Endothelial cell of umbilical vein (primary cell): ENCODE measurements at regions not wholly inside any gene's neighbourhood (a gene's known extent, or its start where the extent isn't known, plus 50 kb on each side); places are given as distances from the start of the nearest gene placed in this dataset.

Source experiments
- BruUV-seq: library from RNA; stranded (reverse); fragments of 400-500 nt; replicated peaks from 2 replicates; lab custom pipeline; 2021; lab: Mats Ljungman, UMichigan
- CTCF ChIA-PET: fragments of 300-600, 350-600 bp; sonication (Branson Sonifier 250); formaldehyde crosslinking; loops from one replicate; lab custom pipeline; 2021; ENCODE audit warnings: antibody characterized with exemption, inconsistent platforms; lab: Charles Lee
- POLR2A ChIA-PET: fragments of 300-600, 350-600 bp; sonication (Branson Sonifier 250); formaldehyde crosslinking; loops from one replicate; lab custom pipeline; 2021; ENCODE audit warnings: antibody characterized with exemption, inconsistent platforms; lab: Charles Lee
- DNase-seq: peaks from one replicate; pipeline ENCODE4 v3.0.0-alpha.2; 2011; ENCODE audit warnings: low read depth, low spot score
- FAIRE-seq: peaks from 2 replicates; lab custom pipeline; 2011; peaks lifted over from hg19 to GRCh38; lab: Jason Lieb, UNC
- H2AFZ ChIP-seq: 2 replicates; pipeline ENCODE4 v1.6.0; 2012; ENCODE audit warnings: low read depth, low read length, control low read depth, inconsistent platforms
- H3K27ac ChIP-seq: 2 replicates; pipeline ENCODE4 v1.5.1; 2011; ENCODE audit warnings: low read depth, mild to moderate bottlenecking, control low read depth, low read length, moderate library complexity; ENCODE audit not compliant: insufficient read depth
- H3K27me3 ChIP-seq, 2 experiments: 2 replicates each; pipeline versions ENCODE4 v1.6.0 to v1.6.1; 2011; ENCODE audit warnings: low read length in 2 of 2, mixed read lengths in 1 of 2; ENCODE audit not compliant: control insufficient read depth in 2 of 2, insufficient read depth in 2 of 2
- H3K36me3 ChIP-seq, 2 experiments: 2 replicates in 1 of 2; 3 replicates in 1 of 2; pipeline ENCODE4 v1.5.1; 2011; ENCODE audit warnings: low read length in 2 of 2, mild to moderate bottlenecking in 1 of 2, moderate library complexity in 1 of 2; ENCODE audit not compliant: control insufficient read depth in 2 of 2, insufficient read depth in 2 of 2; ENCODE audit errors: extremely low read depth in 1 of 2
- H3K4me1 ChIP-seq: 3 replicates; pipeline ENCODE4 v1.5.1; 2011; ENCODE audit warnings: mild to moderate bottlenecking, low read length; ENCODE audit not compliant: control insufficient read depth, insufficient read depth; ENCODE audit errors: extremely low read depth
- H3K4me2 ChIP-seq: 2 replicates; pipeline ENCODE4 v1.6.1; 2011; ENCODE audit warnings: low read length, control low read depth, mixed read lengths; ENCODE audit not compliant: insufficient read depth
- H3K4me3 ChIP-seq, 3 experiments: fragments of 200-600 bp in 1 of 3; sonication (generic), shearing (Covaris generic) in 1 of 3; replicated peaks in 1 of 3; 2 replicates each; pipeline ENCODE4 v1.5.1; 2011 to 2016; ENCODE audit warnings: control low read depth in 3 of 3, low read length in 3 of 3, mild to moderate bottlenecking in 2 of 3, inconsistent platforms in 1 of 3, low read depth in 1 of 3, moderate library complexity in 1 of 3; ENCODE audit not compliant: insufficient read depth in 1 of 3
- H3K79me2 ChIP-seq: 2 replicates; pipeline ENCODE4 v1.6.0; 2012; ENCODE audit warnings: low read length, inconsistent platforms; ENCODE audit not compliant: control insufficient read depth, insufficient read depth
- H3K9ac ChIP-seq: replicated peaks from 2 replicates; pipeline ENCODE3; 2011; ENCODE audit warnings: low read length, control low read depth; ENCODE audit not compliant: insufficient read depth; ENCODE audit errors: extremely low read depth
- H3K9me1 ChIP-seq: replicated peaks from 3 replicates; pipeline ENCODE4 v1.6.0; 2011; ENCODE audit warnings: mild to moderate bottlenecking, low read length; ENCODE audit not compliant: control insufficient read depth, insufficient read depth; ENCODE audit errors: extremely low read depth
- H3K9me3 ChIP-seq: replicated peaks from 2 replicates; pipeline ENCODE4 v1.5.1; 2012; ENCODE audit warnings: low read length, inconsistent platforms; ENCODE audit not compliant: control insufficient read depth, insufficient read depth
- H4K20me1 ChIP-seq: replicated peaks from 2 replicates; pipeline ENCODE3; 2011; ENCODE audit warnings: mild to moderate bottlenecking, low read length; ENCODE audit not compliant: control insufficient read depth, insufficient read depth; ENCODE audit errors: extremely low read depth
- EZH2 ChIP-seq: IDR thresholded peaks from 2 replicates; pipeline ENCODE4 v1.6.1; 2012; ENCODE audit warnings: borderline replicate concordance, low read depth, mild to moderate bottlenecking, moderate library complexity, low read length, inconsistent platforms; ENCODE audit not compliant: severe bottlenecking
- FOS ChIP-seq: IDR thresholded peaks from 2 replicates; pipeline ENCODE4 v1.6.1; 2011; ENCODE audit warnings: mild to moderate bottlenecking, low read length, moderate library complexity, borderline replicate concordance; ENCODE audit not compliant: insufficient read depth
- GATA2 ChIP-seq: IDR thresholded peaks from 2 replicates; pipeline ENCODE4 v1.7.0; 2011; ENCODE audit warnings: low read depth, mild to moderate bottlenecking, moderate library complexity, mixed read lengths, low read length; ENCODE audit not compliant: insufficient read length, insufficient read depth
- JUN ChIP-seq: IDR thresholded peaks from 2 replicates; pipeline ENCODE4 v1.6.1; 2011; ENCODE audit warnings: borderline replicate concordance, low read depth; ENCODE audit not compliant: insufficient read length, insufficient read depth
- POLR2A ChIP-seq: IDR thresholded peaks from 2 replicates; pipeline ENCODE4 v1.6.1; 2012; ENCODE audit warnings: low read depth, mild to moderate bottlenecking, control low read depth, low read length
- POLR2AphosphoS5 ChIP-seq: IDR thresholded peaks from 2 replicates; pipeline ENCODE4 v1.6.1; 2012; ENCODE audit warnings: low read depth, mild to moderate bottlenecking, control low read depth, low read length, moderate library complexity; ENCODE audit not compliant: insufficient read depth
- dilution Hi-C: fragments of 300-500 bp; cut with MboI; formaldehyde crosslinking; loops from one replicate; pipeline ENCODE4 v1.15.0; 2019; ENCODE audit warnings: low sequenced_read_pairs; ENCODE audit not compliant: extremely low pct_ligation_motif_present
- intact Hi-C: fragments of 100-400 bp; cut with micrococcal nuclease; formaldehyde crosslinking; loops from one replicate; pipeline ENCODE4 v1.10.0; 2022
- TF ChIP-seq, protein P1 (sequence below): IDR thresholded peaks from 2 replicates; pipeline ENCODE4 v1.6.1; 2011; ENCODE audit not compliant: insufficient read depth, insufficient read length
- TF ChIP-seq, protein P2 (sequence below), 2 donors: IDR thresholded peaks; 1 replicate in 1 of 2; 2 replicates in 1 of 2; pipeline ENCODE4 v1.5.1; 2011; ENCODE audit warnings: low read length in 2 of 2, mild to moderate bottlenecking in 2 of 2, moderate library complexity in 2 of 2, control low read depth in 1 of 2, inconsistent platforms in 1 of 2, low read depth in 1 of 2; ENCODE audit not compliant: insufficient read depth in 1 of 2; ENCODE audit errors: extremely low read depth in 1 of 2

DNA sequence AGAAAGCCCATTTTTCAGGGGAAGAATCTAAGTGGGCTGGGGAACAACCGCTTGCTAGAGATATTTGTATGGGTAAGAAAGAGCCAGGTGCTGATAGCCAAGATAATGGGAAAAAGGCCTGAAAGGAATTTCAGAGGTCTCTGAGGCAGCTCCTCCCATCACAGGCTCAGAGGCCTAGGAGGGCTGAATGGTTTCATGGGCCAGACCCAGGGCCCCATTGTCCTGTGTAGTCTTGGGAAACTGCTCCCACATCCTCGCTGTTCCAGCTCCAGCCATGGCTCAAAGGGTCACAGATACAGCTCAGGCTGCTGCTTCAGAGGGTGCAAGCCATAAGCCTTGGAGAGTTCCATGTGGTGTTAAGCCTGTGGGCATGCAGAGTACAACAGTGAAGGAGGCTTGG is 73.2 kb upstream of the ARHGAP20 start:
- FAIRE-seq (no peak), DNase-seq (no peak)
- intact Hi-C loops, result no loop called here
- H3K9ac ChIP-seq, result no peak overlapping the region
- no peaks in the 10 kb centered on the region for H3K9me3 ChIP-seq
- no peak overlapping the region for H2AFZ ChIP-seq
- H3K27ac ChIP-seq, result no peak overlapping the region
- no peaks in the 10 kb centered on the region for H3K27me3 ChIP-seq
- POLR2A ChIA-PET, result no interaction called here
- H3K36me3 ChIP-seq, result no peaks in the 10 kb centered on the region
- H3K4me1 ChIP-seq, result no peaks in the 10 kb centered on the region
- no peaks in the 10 kb centered on the region for H4K20me1 ChIP-seq
- no peak overlapping the region for H3K4me3 ChIP-seq
- CTCF ChIA-PET, result interaction anchor here (0.8 to 3.0 kb wide), 3 partner anchors 10 to 23 kb away, joined by 3 to 10 read pairs (median 3); no protein-coding TSS in a partner anchor
- no peak overlapping the region for H3K4me2 ChIP-seq
- no peaks in the 10 kb centered on the region for H3K9me1 ChIP-seq
- dilution Hi-C loops, result no loop called here
- no peaks in the 10 kb centered on the region for H3K79me2 ChIP-seq
- TF ChIP-seq JUN (no peak), POLR2A (no peak), FOS (no peak), POLR2AphosphoS5 (no peak), EZH2 (no peak), GATA2 (no peak)
- TF ChIP-seq, protein P1, sequence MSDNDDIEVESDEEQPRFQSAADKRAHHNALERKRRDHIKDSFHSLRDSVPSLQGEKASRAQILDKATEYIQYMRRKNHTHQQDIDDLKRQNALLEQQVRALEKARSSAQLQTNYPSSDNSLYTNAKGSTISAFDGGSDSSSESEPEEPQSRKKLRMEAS, result no peak
- TF ChIP-seq, protein P2, sequence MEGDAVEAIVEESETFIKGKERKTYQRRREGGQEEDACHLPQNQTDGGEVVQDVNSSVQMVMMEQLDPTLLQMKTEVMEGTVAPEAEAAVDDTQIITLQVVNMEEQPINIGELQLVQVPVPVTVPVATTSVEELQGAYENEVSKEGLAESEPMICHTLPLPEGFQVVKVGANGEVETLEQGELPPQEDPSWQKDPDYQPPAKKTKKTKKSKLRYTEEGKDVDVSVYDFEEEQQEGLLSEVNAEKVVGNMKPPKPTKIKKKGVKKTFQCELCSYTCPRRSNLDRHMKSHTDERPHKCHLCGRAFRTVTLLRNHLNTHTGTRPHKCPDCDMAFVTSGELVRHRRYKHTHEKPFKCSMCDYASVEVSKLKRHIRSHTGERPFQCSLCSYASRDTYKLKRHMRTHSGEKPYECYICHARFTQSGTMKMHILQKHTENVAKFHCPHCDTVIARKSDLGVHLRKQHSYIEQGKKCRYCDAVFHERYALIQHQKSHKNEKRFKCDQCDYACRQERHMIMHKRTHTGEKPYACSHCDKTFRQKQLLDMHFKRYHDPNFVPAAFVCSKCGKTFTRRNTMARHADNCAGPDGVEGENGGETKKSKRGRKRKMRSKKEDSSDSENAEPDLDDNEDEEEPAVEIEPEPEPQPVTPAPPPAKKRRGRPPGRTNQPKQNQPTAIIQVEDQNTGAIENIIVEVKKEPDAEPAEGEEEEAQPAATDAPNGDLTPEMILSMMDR (IDR thresholded peaks at IDR 0.05; ENCODE audit: extremely low read depth in 1 of 2, insufficient read depth in 1 of 2, low read depth in 1 of 2, low read length in 2 of 2), result no peak
- BruUV-seq, result no TSS peak
